Panc1 (cell line): ENCODE measurements at regions not wholly inside any gene's neighbourhood (a gene's known extent, or its start where the extent isn't known, plus 50 kb on each side); places are given as distances from the start of the nearest gene placed in this dataset.

ENCODE experiments used
- ATAC-seq: fragments of 200-7000 bp; cut with Tn5 transposase; 2 replicates; pipeline ENCODE4 v1.9.1; 2020; ENCODE audit warnings: mild to moderate bottlenecking, moderate library complexity
- BruUV-seq: library from RNA; stranded (reverse); fragments of 400-500 nt; replicated peaks from 2 replicates; lab custom pipeline; 2021; lab: Mats Ljungman, UMichigan
- CTCF ChIA-PET: fragments of 300-600 bp; sonication (Branson Sonifier 250); formaldehyde crosslinking; loops from one replicate; lab custom pipeline; 2022; ENCODE audit warnings: antibody characterized with exemption; lab: Charles Lee
- POLR2A ChIA-PET: fragments of 300-600 bp; sonication (Branson Sonifier 250); formaldehyde crosslinking; loops from one replicate; lab custom pipeline; 2022; ENCODE audit warnings: antibody characterized with exemption; lab: Charles Lee
- DNase-seq: peaks from one replicate; pipeline ENCODE4 v3.0.0-alpha.2; 2010; ENCODE audit warnings: low read depth, low spot score
- H3K27ac ChIP-seq: 2 replicates; pipeline ENCODE4 v1.5.1; 2011; ENCODE audit warnings: mild to moderate bottlenecking, low read length, inconsistent platforms
- H3K27me3 ChIP-seq: fragments of 200-500 bp; sonication (Bioruptor generic); 2 replicates; pipeline ENCODE4 v1.6.0; 2014; ENCODE audit warnings: low read length, inconsistent platforms; ENCODE audit not compliant: control insufficient read depth, insufficient read depth
- H3K36me3 ChIP-seq: fragments of 200-500 bp; sonication (Bioruptor generic); 2 replicates; pipeline ENCODE4 v1.5.1; 2014; ENCODE audit warnings: inconsistent platforms, mild to moderate bottlenecking, low read length, moderate library complexity; ENCODE audit not compliant: control insufficient read depth, insufficient read depth
- H3K4me1 ChIP-seq: 2 replicates; pipeline ENCODE4 v1.5.1; 2011; ENCODE audit warnings: inconsistent platforms, mild to moderate bottlenecking, low read length, moderate library complexity; ENCODE audit not compliant: control insufficient read depth, insufficient read depth
- H3K4me3 ChIP-seq, 2 experiments: 2 replicates each; pipeline ENCODE4 v1.5.1; 2011 to 2012; ENCODE audit warnings: low read depth in 2 of 2, low read length in 2 of 2, mild to moderate bottlenecking in 2 of 2, inconsistent platforms in 1 of 2, moderate library complexity in 1 of 2
- H3K9me3 ChIP-seq: fragments of 200-500 bp; sonication (Bioruptor generic); 2 replicates; pipeline ENCODE4 v1.5.1; 2014; ENCODE audit warnings: low read depth, mild to moderate bottlenecking, inconsistent platforms, low read length, moderate library complexity; ENCODE audit not compliant: control insufficient read depth, insufficient read depth
- POLR2AphosphoS5 ChIP-seq: IDR thresholded peaks from 2 replicates; pipeline ENCODE4 v1.6.1; 2012; ENCODE audit warnings: mild to moderate bottlenecking, low read depth, low read length, moderate library complexity
- SIN3A ChIP-seq: IDR thresholded peaks from 2 replicates; pipeline ENCODE4 v1.6.1; 2012; ENCODE audit warnings: low read depth, mild to moderate bottlenecking, low read length, moderate library complexity, borderline replicate concordance; ENCODE audit not compliant: insufficient read depth
- TCF7L2 ChIP-seq: IDR thresholded peaks from 2 replicates; pipeline ENCODE4 v1.6.1; 2011; ENCODE audit warnings: mild to moderate bottlenecking, low read depth, low read length, inconsistent platforms
- in situ Hi-C: cut with HindIII; loops from 2 replicates; pipeline ENCODE4 v1.10.0; 2016; ENCODE audit warnings: low sequenced_read_pairs, low pct_unique_long_range_greater_than_20kb
- intact Hi-C: fragments of 100-400 bp; cut with micrococcal nuclease; formaldehyde crosslinking; loops from one replicate; pipeline ENCODE4 v1.10.0; 2022; ENCODE audit not compliant: unreplicated experiment
- TF ChIP-seq, protein P1 (sequence below), 2 experiments: IDR thresholded peaks; 2 replicates each; pipeline ENCODE4 v1.6.1; 2011 to 2012; ENCODE audit warnings: low read depth in 2 of 2, control low read depth in 1 of 2, low read length in 1 of 2, mild to moderate bottlenecking in 1 of 2, moderate library complexity in 1 of 2; ENCODE audit not compliant: insufficient read depth in 1 of 2
- TF ChIP-seq, protein P2 (sequence below): fragments of 450-650 bp; IDR thresholded peaks from 2 replicates; pipeline ENCODE4 v1.5.1; 2017; ENCODE audit warnings: mild to moderate bottlenecking

DNA sequence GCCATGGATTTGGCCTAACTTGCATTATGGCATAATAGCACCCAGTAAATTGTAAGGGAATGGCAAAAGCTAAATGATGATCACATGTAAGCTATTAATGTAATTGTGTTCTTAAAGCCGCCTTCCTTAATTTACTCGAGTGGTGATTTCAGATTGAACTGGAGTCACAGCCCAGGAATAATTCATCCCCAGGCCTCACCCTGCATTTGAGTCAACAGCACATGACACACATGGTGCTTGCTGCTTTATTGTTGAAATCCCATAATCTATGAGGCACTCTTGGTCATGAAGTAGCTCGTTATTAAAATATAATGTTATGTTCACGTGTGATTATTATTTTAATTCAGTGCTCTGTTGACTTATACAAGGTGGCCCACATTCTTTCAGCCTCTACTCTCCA, 547.5 kb downstream of the VRK1 start:
- H3K36me3 ChIP-seq, result no peaks in the 10 kb centered on the region
- TF ChIP-seq TCF7L2, result no peak
- TF ChIP-seq, protein P1, sequence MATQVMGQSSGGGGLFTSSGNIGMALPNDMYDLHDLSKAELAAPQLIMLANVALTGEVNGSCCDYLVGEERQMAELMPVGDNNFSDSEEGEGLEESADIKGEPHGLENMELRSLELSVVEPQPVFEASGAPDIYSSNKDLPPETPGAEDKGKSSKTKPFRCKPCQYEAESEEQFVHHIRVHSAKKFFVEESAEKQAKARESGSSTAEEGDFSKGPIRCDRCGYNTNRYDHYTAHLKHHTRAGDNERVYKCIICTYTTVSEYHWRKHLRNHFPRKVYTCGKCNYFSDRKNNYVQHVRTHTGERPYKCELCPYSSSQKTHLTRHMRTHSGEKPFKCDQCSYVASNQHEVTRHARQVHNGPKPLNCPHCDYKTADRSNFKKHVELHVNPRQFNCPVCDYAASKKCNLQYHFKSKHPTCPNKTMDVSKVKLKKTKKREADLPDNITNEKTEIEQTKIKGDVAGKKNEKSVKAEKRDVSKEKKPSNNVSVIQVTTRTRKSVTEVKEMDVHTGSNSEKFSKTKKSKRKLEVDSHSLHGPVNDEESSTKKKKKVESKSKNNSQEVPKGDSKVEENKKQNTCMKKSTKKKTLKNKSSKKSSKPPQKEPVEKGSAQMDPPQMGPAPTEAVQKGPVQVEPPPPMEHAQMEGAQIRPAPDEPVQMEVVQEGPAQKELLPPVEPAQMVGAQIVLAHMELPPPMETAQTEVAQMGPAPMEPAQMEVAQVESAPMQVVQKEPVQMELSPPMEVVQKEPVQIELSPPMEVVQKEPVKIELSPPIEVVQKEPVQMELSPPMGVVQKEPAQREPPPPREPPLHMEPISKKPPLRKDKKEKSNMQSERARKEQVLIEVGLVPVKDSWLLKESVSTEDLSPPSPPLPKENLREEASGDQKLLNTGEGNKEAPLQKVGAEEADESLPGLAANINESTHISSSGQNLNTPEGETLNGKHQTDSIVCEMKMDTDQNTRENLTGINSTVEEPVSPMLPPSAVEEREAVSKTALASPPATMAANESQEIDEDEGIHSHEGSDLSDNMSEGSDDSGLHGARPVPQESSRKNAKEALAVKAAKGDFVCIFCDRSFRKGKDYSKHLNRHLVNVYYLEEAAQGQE (IDR thresholded peaks at IDR 0.05; ENCODE audit: insufficient read depth in 1 of 2, low read depth in 2 of 2, low read length in 1 of 2), result no peak
- TF ChIP-seq POLR2AphosphoS5, result no peak
- TF ChIP-seq SIN3A, result no peak
- TF ChIP-seq, protein P2, sequence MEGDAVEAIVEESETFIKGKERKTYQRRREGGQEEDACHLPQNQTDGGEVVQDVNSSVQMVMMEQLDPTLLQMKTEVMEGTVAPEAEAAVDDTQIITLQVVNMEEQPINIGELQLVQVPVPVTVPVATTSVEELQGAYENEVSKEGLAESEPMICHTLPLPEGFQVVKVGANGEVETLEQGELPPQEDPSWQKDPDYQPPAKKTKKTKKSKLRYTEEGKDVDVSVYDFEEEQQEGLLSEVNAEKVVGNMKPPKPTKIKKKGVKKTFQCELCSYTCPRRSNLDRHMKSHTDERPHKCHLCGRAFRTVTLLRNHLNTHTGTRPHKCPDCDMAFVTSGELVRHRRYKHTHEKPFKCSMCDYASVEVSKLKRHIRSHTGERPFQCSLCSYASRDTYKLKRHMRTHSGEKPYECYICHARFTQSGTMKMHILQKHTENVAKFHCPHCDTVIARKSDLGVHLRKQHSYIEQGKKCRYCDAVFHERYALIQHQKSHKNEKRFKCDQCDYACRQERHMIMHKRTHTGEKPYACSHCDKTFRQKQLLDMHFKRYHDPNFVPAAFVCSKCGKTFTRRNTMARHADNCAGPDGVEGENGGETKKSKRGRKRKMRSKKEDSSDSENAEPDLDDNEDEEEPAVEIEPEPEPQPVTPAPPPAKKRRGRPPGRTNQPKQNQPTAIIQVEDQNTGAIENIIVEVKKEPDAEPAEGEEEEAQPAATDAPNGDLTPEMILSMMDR, result no peak
- no peaks in the 10 kb centered on the region for H3K4me1 ChIP-seq
- intact Hi-C loops (no loop called here), in situ Hi-C loops (no loop called here)
- H3K4me3 ChIP-seq, result no peak overlapping the region
- H3K27ac ChIP-seq, result no peak overlapping the region
- no peaks in the 10 kb centered on the region for H3K27me3 ChIP-seq
- ChIA-PET POLR2A (no interaction called here), CTCF (no interaction called here)
- DNase-seq (no peak), ATAC-seq (no peak)
- H3K9me3 ChIP-seq, result no peaks in the 10 kb centered on the region
- BruUV-seq, result no TSS peak

DNA sequence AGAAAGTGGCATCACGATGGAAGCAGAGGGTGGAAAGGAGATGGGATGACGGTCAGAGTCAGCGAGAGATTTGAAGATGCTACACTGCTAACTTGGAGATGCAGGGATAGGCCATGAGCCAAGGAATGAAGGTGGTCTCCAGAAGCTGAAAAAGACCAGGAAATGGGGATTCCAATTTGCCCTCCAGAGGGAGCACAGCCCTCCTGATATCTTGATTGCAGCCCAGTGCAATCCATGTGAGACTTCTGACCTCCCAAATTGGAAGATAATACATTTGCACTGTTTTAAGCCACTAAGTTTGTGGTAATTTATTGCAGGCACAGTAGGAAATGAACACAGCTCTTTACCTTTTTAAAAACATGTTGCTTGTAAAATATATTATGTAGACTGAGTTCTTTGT, 549.5 kb downstream of the VRK1 start:
- no peaks in the 10 kb centered on the region for H3K36me3 ChIP-seq
- BruUV-seq, result no TSS peak
- H3K9me3 ChIP-seq, result no peaks in the 10 kb centered on the region
- intact Hi-C loops, result no loop called here
- DNase-seq (no peak), ATAC-seq (no peak)
- no peak overlapping the region for H3K27ac ChIP-seq
- ChIA-PET CTCF (no interaction called here), POLR2A (no interaction called here)
- in situ Hi-C loops, result no loop called here
- no peaks in the 10 kb centered on the region for H3K4me1 ChIP-seq
- H3K27me3 ChIP-seq, result no peaks in the 10 kb centered on the region
- TF ChIP-seq, protein P1 (IDR thresholded peaks at IDR 0.05; ENCODE audit: insufficient read depth in 1 of 2, low read depth in 2 of 2, low read length in 1 of 2), result no peak
- TF ChIP-seq TCF7L2, result no peak
- TF ChIP-seq, protein P2, result no peak
- no peak for TF ChIP-seq POLR2AphosphoS5
- TF ChIP-seq SIN3A, result no peak
- no peak overlapping the region for H3K4me3 ChIP-seq
